PFSK-1 (cell line): ENCODE measurements at regions not wholly inside any gene's neighbourhood (a gene's known extent, or its start where the extent isn't known, plus 50 kb on each side); places are given as distances from the start of the nearest gene placed in this dataset.

ENCODE experiments used
- FOXP2 ChIP-seq: optimal IDR thresholded peaks from 2 replicates; pipeline ENCODE3; 2011; ENCODE audit warnings: borderline replicate concordance, control low read depth, inconsistent platforms; ENCODE audit not compliant: insufficient read depth; ENCODE audit errors: extremely low read length, extremely low read depth
- POLR2AphosphoS5 ChIP-seq: IDR thresholded peaks from 2 replicates; pipeline ENCODE4 v1.6.1; 2012; ENCODE audit warnings: low read depth, mild to moderate bottlenecking, control low read depth, low read length, moderate library complexity
- REST ChIP-seq, 2 experiments: IDR thresholded peaks; 2 replicates each; pipeline versions ENCODE4 v1.6.1 to v1.8.0; 2011 to 2012; ENCODE audit warnings: low read depth in 2 of 2, low read length in 2 of 2, control low read depth in 1 of 2, inconsistent platforms in 1 of 2, mild to moderate bottlenecking in 1 of 2, moderate library complexity in 1 of 2; ENCODE audit not compliant: insufficient read depth in 1 of 2
- SIN3A ChIP-seq: IDR thresholded peaks from 2 replicates; pipeline ENCODE4 v1.6.1; 2012; ENCODE audit warnings: mild to moderate bottlenecking, low read length, moderate library complexity, borderline replicate concordance; ENCODE audit not compliant: insufficient read depth
- TAF1 ChIP-seq: IDR thresholded peaks from 2 replicates; pipeline ENCODE4 v1.6.1; 2012; ENCODE audit warnings: low read length, control low read depth, borderline replicate concordance; ENCODE audit not compliant: insufficient read depth

GRCh38 chr9:75599126-75599525, 291.3 kb upstream of the PCSK5 start:
- TF ChIP-seq REST (IDR thresholded peaks at IDR 0.05; ENCODE audit: insufficient read depth in 1 of 2, low read depth in 2 of 2, low read length in 2 of 2) = no peak
- TF ChIP-seq SIN3A = no peak
- TF ChIP-seq TAF1 = no peak
- TF ChIP-seq FOXP2 = no peak
- no peak for TF ChIP-seq POLR2AphosphoS5

GRCh38 chr9:75601280-75601679, 289.2 kb upstream of the PCSK5 start:
- no peak for TF ChIP-seq SIN3A
- TF ChIP-seq FOXP2 = no peak
- no peak for TF ChIP-seq POLR2AphosphoS5
- TF ChIP-seq TAF1 = no peak
- TF ChIP-seq REST (IDR thresholded peaks at IDR 0.05; ENCODE audit: insufficient read depth in 1 of 2, low read depth in 2 of 2, low read length in 2 of 2) = no peak

GRCh38 chr9:75602060-75602459, 288.4 kb upstream of the PCSK5 start:
- TF ChIP-seq SIN3A = no peak
- TF ChIP-seq REST (IDR thresholded peaks at IDR 0.05; ENCODE audit: insufficient read depth in 1 of 2, low read depth in 2 of 2, low read length in 2 of 2) = no peak
- no peak for TF ChIP-seq TAF1
- no peak for TF ChIP-seq FOXP2
- TF ChIP-seq POLR2AphosphoS5 = no peak

- TF ChIP-seq SIN3A (no peak), FOXP2 (no peak), POLR2AphosphoS5 (no peak), TAF1 (no peak), REST (IDR thresholded peaks at IDR 0.05; ENCODE audit: insufficient read depth in 1 of 2, low read depth in 2 of 2, low read length in 2 of 2) (no peak)
Observed at GRCh38 chr9:75604661-75605060, 285.8 kb upstream of the PCSK5 start.

- TF ChIP-seq FOXP2 = no peak
- no peak for TF ChIP-seq POLR2AphosphoS5
- TF ChIP-seq TAF1 = no peak
Observed at GRCh38 chr9:75607521-75607920, 283.0 kb upstream of the PCSK5 start.
